ENCODE measurements at regions not wholly inside any gene's neighbourhood (a gene's known extent, or its start where the extent isn't known, plus 50 kb on each side); places are given as distances from the start of the nearest gene placed in this dataset.

DNA sequence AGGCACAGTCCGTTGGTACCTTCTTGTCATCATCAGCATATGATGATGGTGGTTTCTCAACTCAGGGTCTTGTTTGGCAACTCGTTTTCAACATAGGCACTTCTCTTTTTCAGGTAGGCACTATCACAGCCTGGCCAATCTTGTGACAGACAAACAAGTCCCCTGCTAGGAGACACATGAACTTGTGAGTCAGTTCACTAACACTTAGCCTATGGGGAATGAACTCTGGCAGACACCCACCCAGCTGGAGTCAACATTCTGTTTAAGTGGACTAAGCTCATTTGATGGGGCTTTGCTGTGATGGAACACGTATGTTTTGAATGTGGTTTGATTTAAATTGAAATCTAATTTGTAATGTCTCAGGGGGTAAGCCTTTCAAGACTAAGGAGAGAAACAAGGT is 100.7 kb upstream of the MAMLD1 start:
- DNase-seq (ENCODE audit: low spot score): no peak
- Histone ChIP-seq H3K79me2 (no peaks in the 10 kb centered on the region), H2AFZ (no peak overlapping the region), H4K20me1 (ENCODE audit: insufficient read depth, poor library complexity, severe bottlenecking) (no peaks in the 10 kb centered on the region), H3K4me1 (ENCODE audit: insufficient read depth) (no peaks in the 10 kb centered on the region), H3K36me3 (replicated peaks; ENCODE audit: insufficient read depth, low read depth) (no peaks in the 10 kb centered on the region), H3K9me3 (ENCODE audit: low read depth) (no peaks in the 10 kb centered on the region), H3K4me2 (no peak overlapping the region), H3K4me3 (no peak overlapping the region), H3K9me2 (replicated peaks; ENCODE audit: insufficient read depth) (no peaks in the 10 kb centered on the region), H3K27me3 (no peaks in the 10 kb centered on the region), H3K27ac (no peak overlapping the region)
- TF ChIP-seq, protein P1, sequence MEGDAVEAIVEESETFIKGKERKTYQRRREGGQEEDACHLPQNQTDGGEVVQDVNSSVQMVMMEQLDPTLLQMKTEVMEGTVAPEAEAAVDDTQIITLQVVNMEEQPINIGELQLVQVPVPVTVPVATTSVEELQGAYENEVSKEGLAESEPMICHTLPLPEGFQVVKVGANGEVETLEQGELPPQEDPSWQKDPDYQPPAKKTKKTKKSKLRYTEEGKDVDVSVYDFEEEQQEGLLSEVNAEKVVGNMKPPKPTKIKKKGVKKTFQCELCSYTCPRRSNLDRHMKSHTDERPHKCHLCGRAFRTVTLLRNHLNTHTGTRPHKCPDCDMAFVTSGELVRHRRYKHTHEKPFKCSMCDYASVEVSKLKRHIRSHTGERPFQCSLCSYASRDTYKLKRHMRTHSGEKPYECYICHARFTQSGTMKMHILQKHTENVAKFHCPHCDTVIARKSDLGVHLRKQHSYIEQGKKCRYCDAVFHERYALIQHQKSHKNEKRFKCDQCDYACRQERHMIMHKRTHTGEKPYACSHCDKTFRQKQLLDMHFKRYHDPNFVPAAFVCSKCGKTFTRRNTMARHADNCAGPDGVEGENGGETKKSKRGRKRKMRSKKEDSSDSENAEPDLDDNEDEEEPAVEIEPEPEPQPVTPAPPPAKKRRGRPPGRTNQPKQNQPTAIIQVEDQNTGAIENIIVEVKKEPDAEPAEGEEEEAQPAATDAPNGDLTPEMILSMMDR (IDR thresholded peaks at IDR 0.05; ENCODE audit: poor library complexity): no peak
- no peak for TF ChIP-seq EZH2 (IDR thresholded peaks at IDR 0.05; ENCODE audit: borderline replicate concordance)
- WGBS (ENCODE audit: low lambda C conversion rate, missing lambda C conversion rate): 43% methylated on average over 3 of the region's 3 CpGs

DNA sequence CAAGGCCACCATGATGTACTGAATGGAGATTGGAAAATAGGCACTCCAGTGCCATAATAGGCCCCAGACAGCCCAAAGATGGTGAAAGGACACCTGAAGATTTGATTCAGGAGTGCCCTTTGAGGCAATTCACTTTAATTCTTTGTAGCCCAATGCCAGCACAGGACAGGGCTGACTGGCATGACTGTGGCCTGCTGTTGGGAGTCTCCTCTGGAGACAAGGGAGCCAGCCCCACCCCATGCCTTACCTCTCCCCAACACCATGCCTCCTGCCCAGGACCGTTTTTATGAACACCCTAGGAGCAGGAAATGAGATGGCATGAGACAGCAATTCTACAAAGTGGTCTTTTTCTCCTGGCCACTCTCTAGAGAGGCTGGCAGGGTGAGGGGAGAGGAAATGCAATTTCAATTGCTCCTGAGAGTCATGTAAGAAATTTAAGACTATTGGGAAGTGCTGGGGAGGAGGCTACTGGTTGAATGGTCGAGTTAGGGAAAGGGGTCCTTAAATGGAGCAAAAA is 94.2 kb upstream of the MAMLD1 start:
- DNase-seq (ENCODE audit: low spot score): no peak
- peak overlapping the region; percentile 46 for H3K4me2 ChIP-seq
- H3K4me1 ChIP-seq (ENCODE audit: insufficient read depth): peaks cover 5% of the 10 kb centered on the region
- no peak overlapping the region for H3K27ac ChIP-seq
- TF ChIP-seq, protein P1 (IDR thresholded peaks at IDR 0.05; ENCODE audit: poor library complexity): no peak
- TF ChIP-seq EZH2 (IDR thresholded peaks at IDR 0.05; ENCODE audit: borderline replicate concordance) (no peak), EZH2phosphoT487 (IDR thresholded peaks at IDR 0.05; ENCODE audit: low read depth, severe bottlenecking, unreplicated experiment) (no peak)
- H3K9me2 ChIP-seq (replicated peaks; ENCODE audit: insufficient read depth): no peaks in the 10 kb centered on the region
- WGBS (ENCODE audit: low lambda C conversion rate, missing lambda C conversion rate): 43% methylated on average over 2 of the region's 2 CpGs
- no peaks in the 10 kb centered on the region for H3K27me3 ChIP-seq
- no peaks in the 10 kb centered on the region for H3K36me3 ChIP-seq (replicated peaks; ENCODE audit: insufficient read depth, low read depth)
- no peak overlapping the region for H2AFZ ChIP-seq
- no peak overlapping the region for H3K4me3 ChIP-seq
- H3K9me3 ChIP-seq (ENCODE audit: low read depth): no peaks in the 10 kb centered on the region
- H4K20me1 ChIP-seq (ENCODE audit: insufficient read depth, poor library complexity, severe bottlenecking): no peaks in the 10 kb centered on the region
- H3K79me2 ChIP-seq: no peaks in the 10 kb centered on the region

DNA sequence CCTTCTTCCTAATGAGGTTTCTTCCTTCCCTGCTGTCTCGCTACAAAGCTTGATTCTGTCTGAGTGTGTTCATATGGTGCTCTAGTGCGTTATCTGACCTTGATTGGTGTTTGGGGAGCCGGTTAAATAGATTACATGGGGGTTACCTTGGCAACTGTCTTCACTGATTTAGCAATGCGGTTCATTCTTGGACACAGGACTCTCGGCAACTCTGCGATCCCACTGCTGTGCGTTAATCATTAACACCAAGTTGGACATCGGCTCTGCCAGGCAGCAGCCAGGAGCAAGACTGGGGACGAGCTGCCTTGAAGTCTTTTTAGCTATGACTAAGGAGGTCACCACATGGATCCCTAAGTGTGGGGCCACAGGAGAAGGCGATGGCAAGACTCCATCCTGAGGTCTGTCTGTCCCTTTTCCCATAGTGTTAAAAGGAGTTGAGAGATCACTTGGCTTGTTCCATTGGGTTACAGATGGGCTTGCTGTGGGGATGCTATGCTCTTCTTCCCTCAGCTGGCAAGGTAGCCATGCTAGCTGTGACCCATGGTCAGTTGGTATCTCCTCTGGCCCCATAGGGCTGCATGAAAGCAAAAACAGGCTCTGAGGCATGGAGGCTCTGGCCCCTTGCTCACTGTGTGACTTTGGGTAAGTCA is 93.4 kb upstream of the MAMLD1 start:
- no peaks in the 10 kb centered on the region for H4K20me1 ChIP-seq (ENCODE audit: insufficient read depth, poor library complexity, severe bottlenecking)
- no peaks in the 10 kb centered on the region for H3K79me2 ChIP-seq
- no peaks in the 10 kb centered on the region for H3K9me3 ChIP-seq (ENCODE audit: low read depth)
- H3K4me3 ChIP-seq: no peak overlapping the region
- no peak overlapping the region for H2AFZ ChIP-seq
- H3K36me3 ChIP-seq (replicated peaks; ENCODE audit: insufficient read depth, low read depth): no peaks in the 10 kb centered on the region
- H3K4me1 ChIP-seq (ENCODE audit: insufficient read depth): peaks cover 5% of the 10 kb centered on the region
- no peak for TF ChIP-seq EZH2 (IDR thresholded peaks at IDR 0.05; ENCODE audit: borderline replicate concordance)
- TF ChIP-seq, protein P1 (IDR thresholded peaks at IDR 0.05; ENCODE audit: poor library complexity): no peak
- H3K27ac ChIP-seq: peak overlapping the region; percentile 46
- no peaks in the 10 kb centered on the region for H3K27me3 ChIP-seq
- H3K4me2 ChIP-seq: peak overlapping the region; percentile 46
- 60% methylated on average over 10 of the region's 10 CpGs for WGBS (ENCODE audit: low lambda C conversion rate, missing lambda C conversion rate)
- no peaks in the 10 kb centered on the region for H3K9me2 ChIP-seq (replicated peaks; ENCODE audit: insufficient read depth)
- DNase-seq (ENCODE audit: low spot score): peak; percentile 76
